Heart left ventricle (tissue), 13 donors: ENCODE measurements at regions not wholly inside any gene's neighbourhood (a gene's known extent, or its start where the extent isn't known, plus 50 kb on each side); places are given as distances from the start of the nearest gene placed in this dataset.

ENCODE experiments used
- CTCF ChIP-seq, 12 donors: fragments of 200-600 bp; sonication (generic) in 4 of 12; IDR thresholded peaks; one replicate each; pipeline versions ENCODE4 v1.5.0 to v1.8.0; 2018 to 2022; ENCODE audit warnings: antibody characterized with exemption in 12 of 12, mild to moderate bottlenecking in 5 of 12
- POLR2A ChIP-seq, 2 donors: fragments of 450-650 bp; IDR thresholded peaks; one replicate each; pipeline ENCODE4 v1.6.1; 2017; ENCODE audit warnings: antibody characterized with exemption in 2 of 2, mild to moderate bottlenecking in 2 of 2, moderate library complexity in 2 of 2
- donor health status: ischemic (EF 13 %, LVEDD 7.1; RV severe dilation, severe dysfunction).
- donor health status: DM: no; HTN: yes; CAD: no.
- donor health status: DM: no; HTN: no; CAD: no.
- donor health status: ischemic (EF 25% LVEDD 6.9; RV normal size, moderate dysfunction).
- donor health status: ischemic (EF 25% LVEDD 5.7; RV mildly dilated, moderate dysfunction).
- donor health status: ischemic (EF 35%, LVEDD 5.7; RV mildly dilated, moderate dysfunction).
- donor health status: nonischemic (EF 11% LVEDD 7.7; RV severe dilation, severe dysfunction).
- donor health status: DM: yes; HTN: yes; CAD: no.
- donor health status: PGD.
- donor health status: ischemic (EF 29% LVEDD 5.4; RV normal size, mild dysfunction).
- donor health status: nonischemic (EF 23%, LVEDD 6.1; RV moderate dilation, normal function).

GRCh38 chr11:109849946-109850345 is 243.2 kb upstream of the ZC3H12C start:
- TF ChIP-seq CTCF (IDR thresholded peaks at IDR 0.05): no peak
- no peak for TF ChIP-seq POLR2A (IDR thresholded peaks at IDR 0.05)
